HG03045 (cell line): ENCODE measurements at regions not wholly inside any gene's neighbourhood (a gene's known extent, or its start where the extent isn't known, plus 50 kb on each side); places are given as distances from the start of the nearest gene placed in this dataset.
"Not testable (repeated sequence)": the region's sequence is repeated elsewhere in the genome, so short reads cannot be mapped to it uniquely, and the experiment has no call there.

ENCODE experiments used
- ATAC-seq: cut with Tn5 transposase; IDR thresholded peaks from one replicate; pipeline ENCODE4 v1.9.1; 2021; ENCODE audit warnings: mild to moderate bottlenecking, moderate library complexity; ENCODE audit not compliant: unreplicated experiment

DNA sequence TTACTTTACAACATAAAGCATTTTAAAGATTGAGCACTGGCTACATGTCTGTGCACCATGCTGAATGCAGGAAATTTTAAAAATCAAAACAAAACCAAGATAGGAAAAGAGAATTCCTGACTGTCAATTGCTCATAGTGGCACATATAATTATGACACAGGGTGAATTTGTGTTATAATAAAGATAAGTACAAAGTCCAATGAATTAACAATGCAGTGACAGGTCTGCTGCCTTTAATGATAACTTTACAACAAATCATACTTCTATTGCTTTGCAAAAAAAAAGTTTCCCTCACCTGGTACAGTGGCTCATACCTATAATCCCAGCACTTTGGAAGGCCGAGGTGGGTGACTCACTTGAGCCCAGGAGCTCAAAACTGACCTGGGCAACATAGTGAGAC is 93.8 kb upstream of the OSBPL8 start:
- ATAC-seq: no peak

DNA sequence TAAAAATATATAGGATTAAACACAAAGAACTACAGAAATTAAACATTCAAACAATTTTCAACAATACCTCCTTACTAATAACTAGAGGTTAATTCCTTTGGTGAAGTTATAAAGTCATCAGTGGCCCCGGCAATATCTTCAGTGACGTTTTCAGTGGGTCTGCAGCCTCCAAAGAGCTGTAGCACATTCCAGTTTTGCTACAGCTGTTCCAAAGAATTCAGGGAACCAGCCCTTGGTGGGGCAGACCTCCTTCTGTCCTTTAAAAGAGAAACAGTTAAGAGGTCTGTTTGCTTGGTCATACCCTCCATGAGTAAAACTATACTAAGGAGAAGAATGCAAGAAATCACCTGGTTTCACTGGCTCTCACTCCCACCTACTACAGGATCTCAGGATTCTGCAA is 99.2 kb upstream of the ZDHHC17 start:
- no peak for ATAC-seq

DNA sequence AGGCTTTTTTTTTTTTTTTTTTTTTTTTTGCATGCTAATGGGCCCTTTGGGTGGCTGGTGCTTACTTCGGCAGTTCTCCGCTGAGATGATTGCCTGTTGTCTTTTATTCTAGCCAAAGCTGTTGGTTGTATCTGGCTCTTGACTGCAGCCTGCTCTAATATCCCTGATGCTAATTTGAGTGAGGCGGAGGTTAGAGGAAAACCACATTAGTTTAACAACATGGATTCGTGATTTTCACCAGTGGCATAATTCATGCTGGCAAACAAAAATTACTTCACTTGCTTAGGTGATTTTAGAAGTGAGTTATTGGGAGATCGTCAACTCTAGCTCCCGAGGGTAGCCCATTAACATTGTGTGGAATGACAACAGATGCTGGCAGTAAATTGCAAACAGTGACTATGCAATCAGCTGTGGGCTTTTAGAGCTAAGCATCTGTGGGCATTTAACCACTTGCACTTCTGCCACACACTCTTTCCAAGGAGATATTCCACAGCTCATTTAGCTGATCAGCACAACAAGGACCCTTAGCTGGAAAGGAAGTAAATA is 97.6 kb upstream of the ZDHHC17 start:
- no peak for ATAC-seq

DNA sequence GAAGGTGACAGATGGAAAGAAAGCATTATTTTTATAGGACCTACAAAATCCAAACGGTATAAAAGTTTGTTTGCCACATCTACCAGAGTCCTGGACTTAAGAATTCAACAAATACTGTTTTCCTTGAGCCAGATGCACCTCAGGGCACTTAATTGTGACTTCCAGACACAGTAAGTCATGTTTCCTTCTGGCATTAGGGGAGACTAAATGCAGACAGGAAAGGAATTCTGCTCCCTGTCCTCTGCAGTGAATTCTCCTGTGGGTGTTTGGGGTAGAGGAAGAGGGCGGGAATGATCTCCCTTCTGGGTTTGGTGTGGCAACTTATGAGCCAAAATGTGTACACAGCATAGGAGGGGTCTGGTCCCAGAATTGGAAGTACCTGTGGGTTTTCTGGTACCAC is 93.9 kb upstream of the ZDHHC17 start:
- ATAC-seq: no peak

DNA sequence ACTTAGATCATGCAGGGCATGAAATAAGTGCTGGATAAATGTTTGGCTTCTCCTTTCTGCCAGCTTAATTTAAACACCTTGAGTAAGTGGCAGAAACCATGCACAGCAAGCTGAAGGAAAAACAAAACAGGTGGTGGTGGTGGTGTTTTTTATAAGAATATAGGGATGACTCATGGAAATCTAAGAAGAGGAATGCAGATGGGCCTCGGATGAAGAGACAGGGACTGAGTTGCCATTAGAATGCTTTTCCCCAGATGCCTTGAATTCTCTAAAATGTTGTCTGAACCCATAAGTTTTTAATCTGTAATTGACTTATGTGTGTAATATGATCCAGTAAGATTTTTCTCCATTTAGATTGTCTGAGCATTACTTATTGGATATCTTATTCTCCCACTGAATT is 93.1 kb upstream of the ZDHHC17 start:
- no peak for ATAC-seq

DNA sequence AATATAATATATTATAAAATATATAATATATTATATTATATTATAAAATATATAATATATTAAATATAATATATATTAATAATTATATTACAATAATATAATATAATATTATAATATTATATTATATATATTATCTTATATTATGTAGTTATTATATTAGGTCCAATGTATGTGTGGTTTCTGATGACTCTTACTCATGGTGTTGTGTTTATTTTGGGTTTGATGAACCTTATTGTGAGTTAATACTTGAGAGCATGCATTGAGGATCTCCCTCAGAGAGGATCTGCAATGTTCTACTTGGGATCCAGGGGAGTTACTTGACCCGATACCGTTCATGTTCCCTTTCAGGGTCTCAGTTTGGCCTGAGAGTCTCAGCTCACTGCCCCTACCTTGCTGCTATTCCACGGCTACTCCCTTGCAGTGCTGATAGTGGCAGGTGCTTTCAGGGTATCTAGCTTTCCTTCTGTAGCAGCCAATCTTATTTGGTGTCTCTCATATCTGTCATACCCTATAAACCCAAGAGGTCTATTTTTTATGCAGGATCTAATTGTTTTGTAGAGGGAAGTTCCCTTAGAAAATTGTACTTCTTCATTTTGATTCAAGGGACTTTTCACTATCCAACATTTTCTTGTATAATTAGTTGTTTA is 89.1 kb upstream of the ZDHHC17 start:
- no peak for ATAC-seq

DNA sequence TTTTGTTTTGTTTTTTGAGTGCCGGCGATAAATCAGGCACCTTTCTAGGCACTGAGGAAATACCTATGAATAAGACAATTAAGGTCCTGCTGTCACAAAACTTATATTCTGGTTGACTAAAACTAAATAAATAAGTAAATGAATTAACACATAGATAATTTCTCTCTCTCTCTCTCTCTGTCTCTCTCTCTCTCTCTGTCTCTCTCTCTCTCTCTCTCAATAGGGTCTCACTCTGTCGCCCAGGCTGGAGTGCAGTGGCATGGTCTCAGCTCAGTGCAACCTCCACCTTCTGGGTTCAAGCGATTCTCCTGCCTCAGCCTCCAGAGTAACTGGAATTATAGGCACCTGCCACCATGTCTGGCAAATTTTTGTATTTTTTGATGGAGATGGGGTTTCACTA is 87.7 kb upstream of the ZDHHC17 start:
- ATAC-seq: not testable (repeated sequence)

DNA sequence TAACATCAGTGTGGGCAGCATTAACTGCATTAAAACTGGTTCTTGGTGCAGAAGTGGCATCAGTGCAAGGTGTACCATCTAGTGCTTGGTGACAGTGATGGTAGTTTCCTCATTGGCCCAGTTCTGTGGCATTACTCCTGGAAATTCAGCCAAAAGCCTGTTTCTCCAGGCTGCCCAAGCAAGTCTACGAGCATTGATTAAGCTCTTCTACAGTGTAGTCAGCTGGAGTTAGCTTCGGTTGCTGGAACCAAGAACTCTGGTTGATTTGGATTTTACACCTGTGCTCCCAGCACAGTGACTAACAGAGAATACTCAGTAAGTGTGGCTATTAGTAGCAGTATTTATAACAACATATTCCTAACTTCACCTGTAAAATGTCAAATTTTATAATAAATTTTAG is 84.9 kb upstream of the ZDHHC17 start:
- no peak for ATAC-seq

DNA sequence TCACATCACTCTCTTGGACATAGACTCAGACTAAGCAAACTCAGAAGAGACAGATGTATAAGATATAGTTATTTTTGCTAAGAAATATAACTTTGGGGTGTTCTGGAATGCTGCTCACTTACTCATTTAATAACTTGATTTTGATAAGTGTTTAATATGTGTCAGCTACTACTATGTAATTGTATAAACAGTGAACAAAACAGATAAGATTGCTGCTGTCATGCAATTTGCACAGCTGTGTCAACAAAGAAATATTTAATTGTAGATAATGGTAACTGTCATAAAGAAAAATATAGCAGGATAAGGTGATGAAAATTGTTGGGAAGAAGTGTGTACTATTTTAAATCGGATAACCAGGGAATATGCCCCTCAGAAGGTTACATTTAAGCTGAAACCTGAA is 84.1 kb upstream of the ZDHHC17 start:
- ATAC-seq: no peak

DNA sequence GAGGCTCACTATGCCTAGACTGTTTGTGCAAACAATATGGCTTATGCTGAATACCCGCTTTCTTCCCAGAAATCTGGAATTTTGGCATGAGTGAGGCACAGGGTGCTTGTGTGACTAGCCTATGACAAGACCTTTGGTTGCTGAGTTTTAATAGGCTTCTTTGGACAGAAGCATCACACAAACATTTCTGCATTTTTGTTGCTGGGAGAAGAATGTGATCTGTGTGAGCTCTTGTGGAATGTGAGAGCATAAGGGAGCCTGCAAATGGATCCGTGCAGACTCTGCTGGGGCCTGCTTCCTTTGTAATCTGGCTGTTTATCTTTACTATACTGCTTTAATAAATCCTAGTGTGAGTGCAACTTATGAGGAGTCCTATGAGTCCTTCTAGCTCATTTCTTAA is 83.0 kb upstream of the ZDHHC17 start:
- ATAC-seq: no peak

DNA sequence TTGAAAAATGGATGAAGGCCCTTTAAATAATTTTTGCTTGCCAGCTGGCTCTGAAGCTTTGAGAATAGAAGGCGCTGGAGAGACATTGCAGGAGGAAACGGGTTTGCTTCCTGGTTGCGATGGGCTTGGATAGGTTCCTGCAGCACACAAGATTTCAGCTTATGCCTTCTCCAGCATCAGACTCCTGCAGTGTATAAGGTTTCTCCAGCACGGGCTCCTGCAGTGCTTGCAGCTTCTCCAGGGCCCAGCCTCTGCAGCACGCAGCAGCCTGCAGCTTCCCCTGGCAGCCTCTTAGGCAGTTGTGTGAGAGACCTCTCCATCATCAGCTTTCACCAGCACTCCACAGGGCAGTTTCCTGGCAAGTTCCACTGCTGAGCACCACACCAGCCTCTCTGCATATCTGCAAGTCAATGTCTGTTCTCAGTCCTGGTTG is 78.7 kb upstream of the ZDHHC17 start:
- ATAC-seq: no peak

DNA sequence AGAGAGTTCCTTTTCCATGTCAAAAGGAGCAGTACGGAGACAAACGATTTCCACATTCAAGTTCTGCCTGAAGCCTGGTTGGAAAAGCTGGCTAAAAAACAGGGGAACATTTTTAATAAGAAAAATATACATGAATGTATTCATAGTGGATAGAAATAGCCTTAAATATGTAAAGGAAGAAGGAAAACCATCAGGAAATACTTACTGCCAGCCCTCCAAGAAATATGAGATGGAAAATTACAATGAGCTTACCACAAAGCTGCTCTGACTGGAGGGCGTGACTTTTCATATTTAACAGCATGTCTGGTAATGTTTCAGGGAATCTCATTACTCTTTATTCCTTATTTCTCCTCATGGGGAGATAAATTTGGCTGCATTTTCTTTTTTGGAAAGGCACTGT is 75.9 kb upstream of the ZDHHC17 start:
- ATAC-seq: no peak

DNA sequence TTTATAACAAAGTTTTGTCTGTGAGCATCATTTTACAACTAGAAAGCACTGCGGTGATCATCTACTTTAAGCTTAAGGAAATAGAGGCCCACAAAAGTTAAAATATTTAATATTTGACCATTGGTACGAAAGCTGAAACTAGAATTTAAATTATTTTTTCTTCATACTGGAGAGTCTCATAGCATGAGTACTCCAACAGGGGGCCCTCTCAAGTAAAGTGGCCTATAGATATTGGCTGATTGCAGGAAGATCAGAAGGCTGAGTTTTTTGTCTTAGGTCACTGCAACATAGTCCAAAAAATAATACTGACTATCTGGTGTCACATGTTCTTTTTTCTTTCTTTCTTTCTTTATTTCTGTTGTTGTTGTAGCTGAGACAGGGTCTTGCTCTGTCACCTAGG is 75.3 kb upstream of the ZDHHC17 start:
- ATAC-seq: no peak

DNA sequence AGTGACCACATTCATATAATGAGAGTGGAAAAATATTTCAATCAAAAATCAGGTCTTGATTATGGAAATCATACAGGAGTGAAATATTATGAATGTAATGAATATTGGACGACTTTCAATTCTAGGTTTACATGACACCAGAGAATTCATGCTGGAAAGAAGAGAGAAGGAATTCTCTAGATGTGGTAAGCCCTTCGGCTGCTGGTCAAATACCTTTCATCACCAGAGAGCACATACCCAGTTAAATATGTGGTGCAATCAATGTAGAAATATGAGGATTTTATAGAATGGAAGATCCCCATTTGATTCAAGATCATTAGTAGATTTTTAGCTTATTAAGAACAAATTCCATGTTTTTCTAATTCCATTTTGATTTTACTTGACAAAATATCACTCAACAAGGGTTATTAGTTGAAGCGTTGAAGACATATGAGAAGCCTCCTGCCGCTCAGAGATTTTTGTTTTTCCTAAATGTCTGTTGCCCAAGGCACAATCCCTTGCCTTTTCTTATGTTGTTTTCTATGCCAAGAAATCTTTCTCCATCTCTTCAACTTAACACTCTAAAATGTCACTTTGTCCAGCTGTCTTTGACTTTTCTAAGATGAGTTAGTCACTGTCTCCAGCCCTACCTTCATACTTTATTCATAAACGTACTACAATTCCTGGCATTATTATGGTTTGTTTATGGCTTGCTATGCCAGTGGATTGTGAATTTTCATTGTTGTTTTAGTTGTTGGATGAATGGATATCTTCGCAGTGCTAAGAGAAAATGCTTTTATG is 72.8 kb upstream of the ZDHHC17 start:
- ATAC-seq: no peak

DNA sequence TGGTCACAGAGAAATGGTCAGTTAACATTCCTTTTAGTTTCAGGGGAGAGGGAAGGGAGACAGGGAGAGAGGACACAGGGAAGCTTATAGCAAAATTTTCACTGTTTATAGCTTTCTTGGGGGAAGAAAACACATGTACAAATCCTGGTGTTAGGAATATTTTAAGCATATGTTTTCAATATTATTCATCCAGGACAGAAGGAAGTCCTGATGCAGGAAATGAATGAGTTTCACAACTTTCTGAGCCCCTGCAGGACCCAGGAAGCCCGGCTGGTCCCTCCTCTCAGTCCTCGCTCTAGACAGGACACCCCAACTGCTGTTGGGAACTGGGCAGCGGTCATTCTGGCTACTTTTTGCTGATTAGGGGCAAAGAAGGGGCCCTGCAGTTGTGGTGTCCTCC is 71.1 kb upstream of the ZDHHC17 start:
- no peak for ATAC-seq

DNA sequence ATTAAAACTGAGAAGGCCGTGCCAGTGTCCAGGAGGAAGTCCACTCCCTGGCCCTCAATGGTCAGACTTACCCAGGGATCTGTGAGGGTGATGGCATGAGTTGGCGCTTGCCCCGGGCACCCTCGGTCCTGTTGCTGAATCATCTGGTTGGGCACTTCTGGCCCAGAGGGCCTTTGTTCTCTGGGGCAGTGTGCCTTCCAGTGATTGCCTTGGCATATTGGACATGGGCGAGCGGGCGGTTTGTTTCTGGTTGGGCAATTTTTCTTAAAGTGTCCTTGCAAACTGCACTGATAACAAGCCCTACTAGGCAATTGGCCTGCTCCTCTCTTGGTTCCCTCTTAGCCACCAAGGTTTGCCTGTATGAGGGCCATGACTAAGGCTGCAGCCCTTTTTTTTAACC is 69.5 kb upstream of the ZDHHC17 start:
- ATAC-seq: no peak

DNA sequence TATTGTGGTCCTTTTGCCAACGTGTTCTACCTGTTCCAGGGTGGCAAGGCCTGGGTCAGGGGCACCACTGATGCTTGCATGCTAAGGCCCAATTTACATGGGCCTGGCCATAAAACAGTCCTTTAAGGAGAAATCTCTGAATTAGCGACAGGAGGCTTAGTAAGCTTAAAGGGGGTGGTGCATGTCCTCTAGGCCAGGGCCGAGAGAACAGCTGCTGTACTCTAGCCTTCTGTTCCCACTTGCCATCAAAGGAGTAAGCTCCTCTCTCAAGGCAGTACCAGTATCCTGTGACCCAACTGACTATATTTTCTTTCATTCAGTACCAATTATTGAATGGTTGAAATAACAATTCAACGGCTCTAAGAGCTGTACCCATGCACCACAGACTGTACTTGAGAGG is 67.7 kb upstream of the ZDHHC17 start:
- ATAC-seq: no peak

DNA sequence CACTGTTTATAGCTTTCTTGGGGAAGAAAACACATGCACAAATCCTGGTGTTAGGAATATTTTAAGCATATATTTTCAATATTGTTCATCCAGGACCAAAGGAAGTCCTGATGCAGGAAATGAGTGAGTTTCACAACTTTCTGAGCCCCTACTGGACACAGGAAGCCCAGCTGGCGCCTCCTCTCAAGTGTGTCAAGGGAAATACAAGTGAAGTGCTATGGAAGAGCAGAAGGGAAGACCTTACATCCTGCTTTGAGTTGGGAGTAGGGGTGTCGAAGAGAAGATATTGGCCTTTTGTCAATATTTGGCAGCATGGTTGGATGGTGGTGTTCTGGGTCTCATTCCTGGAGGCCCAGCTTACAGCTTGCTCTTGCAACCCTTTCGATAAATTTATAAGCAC is 66.1 kb upstream of the ZDHHC17 start:
- no peak for ATAC-seq

DNA sequence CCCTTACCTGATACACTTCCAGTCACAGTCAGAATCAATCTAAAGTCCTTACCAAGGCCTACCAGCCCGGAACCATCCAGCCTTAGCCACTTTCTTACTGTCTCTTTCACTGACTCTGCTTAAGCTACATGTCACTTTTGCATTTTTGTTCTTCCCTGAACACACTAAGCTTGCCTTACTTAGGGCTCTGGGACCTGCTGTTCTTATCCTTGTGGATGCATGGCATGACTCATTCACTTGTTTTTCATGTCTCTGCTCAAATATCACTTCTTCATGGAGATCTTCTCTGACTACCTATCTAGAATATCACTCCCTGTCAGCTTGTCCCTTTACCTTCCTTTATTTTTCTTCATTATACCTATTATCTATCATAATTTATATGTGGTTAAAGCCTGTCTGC is 65.6 kb upstream of the ZDHHC17 start:
- ATAC-seq: no peak

DNA sequence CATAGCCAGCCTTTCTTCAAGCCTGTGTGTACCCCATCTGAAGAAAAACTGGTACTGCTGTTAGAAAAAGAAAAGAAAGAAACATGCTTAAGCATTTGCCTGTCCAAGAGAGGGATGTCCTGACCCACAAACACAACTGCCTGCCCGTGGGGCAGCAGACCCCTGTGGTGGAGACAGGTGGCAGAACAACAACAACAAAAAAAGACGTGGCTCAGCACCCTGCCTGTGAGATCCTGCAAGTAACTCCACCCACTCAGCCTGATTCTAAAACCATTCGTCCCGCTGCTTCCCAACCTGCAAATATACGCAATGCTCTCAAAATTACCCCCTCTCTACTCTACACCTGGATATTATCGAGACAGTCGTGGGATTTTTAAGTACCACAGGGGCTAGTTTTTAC is 64.9 kb upstream of the ZDHHC17 start:
- ATAC-seq: no peak

DNA sequence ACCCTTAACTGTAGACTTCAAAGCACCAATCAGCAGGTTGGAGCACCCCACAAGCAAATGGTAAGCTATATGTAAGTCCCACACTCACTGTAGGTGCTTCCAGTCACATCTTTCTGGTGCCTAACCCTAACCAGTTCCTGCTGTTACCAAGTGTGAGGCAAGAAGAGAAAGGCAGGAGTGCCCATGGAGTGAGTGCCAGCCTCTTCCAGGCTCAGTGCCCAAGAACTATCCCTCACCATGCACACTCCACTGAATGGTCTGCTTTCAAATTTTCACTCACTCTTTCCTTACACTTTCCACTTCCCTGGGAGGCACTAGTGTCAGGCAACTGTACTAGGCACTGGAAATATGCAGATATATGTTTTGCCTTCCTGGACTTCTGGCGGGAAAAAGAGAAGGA is 62.2 kb upstream of the ZDHHC17 start:
- ATAC-seq: no peak

DNA sequence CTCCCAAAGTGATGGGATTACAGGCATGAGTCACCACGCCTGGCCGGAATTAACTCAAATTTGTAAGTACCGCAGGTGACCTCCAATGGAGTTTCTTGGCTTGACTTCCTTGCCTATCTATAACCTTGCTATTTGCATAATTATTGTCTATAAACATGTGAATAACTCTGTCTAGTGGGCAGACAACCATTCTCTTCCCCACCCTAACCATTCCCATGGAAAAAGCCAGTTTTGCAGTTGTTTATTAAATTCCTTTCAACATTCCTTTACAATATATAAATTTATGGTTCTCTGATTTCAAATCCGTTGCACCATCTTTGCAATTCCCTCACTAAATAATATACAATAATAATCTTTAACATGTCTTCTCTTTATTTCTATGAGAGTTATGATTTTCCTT is 61.0 kb upstream of the ZDHHC17 start:
- ATAC-seq: no peak

DNA sequence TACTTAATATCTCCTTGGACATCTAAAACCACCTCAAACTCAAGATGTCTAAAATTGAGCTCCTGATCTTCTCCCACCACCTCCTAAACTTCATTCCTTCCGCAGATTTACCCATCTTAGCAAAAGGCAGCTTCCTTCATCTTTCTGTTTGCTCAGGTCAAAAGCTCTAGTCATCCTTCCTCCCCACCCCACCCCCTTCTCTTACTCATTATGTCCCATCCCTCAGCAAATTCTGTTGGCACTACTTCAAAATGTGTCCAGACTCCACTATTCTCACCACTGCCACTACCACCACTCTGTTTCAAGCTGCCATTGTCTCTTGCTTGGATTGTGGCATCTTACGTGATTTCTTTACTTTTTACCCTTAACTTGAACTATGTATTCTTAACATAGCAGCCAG is 59.2 kb upstream of the ZDHHC17 start:
- ATAC-seq: no peak
